Astrocyte (in vitro differentiated cells and primary cell): ENCODE measurements at regions not wholly inside any gene's neighbourhood (a gene's known extent, or its start where the extent isn't known, plus 50 kb on each side); places are given as distances from the start of the nearest gene placed in this dataset.

Experiments used
- DNase-seq: peaks from one replicate; pipeline ENCODE4 v3.0.0-alpha.2; 2010; ENCODE audit warnings: low read depth
- FAIRE-seq: peaks from 2 replicates; lab custom pipeline; 2011; peaks lifted over from hg19 to GRCh38; lab: Jason Lieb, UNC
- H2AFZ ChIP-seq: 2 replicates; pipeline ENCODE4 v1.6.0; 2012; ENCODE audit warnings: low read depth, low read length, inconsistent platforms
- H3K27ac ChIP-seq: 2 replicates; pipeline ENCODE4 v1.5.1; 2011; ENCODE audit warnings: low read depth, low read length, inconsistent platforms
- H3K27me3 ChIP-seq: 2 replicates; pipeline ENCODE4 v1.6.0; 2011; ENCODE audit warnings: low read length, inconsistent platforms; ENCODE audit not compliant: insufficient read depth
- H3K36me3 ChIP-seq: 2 replicates; pipeline ENCODE4 v1.5.1; 2011; ENCODE audit warnings: low read length, inconsistent platforms; ENCODE audit not compliant: insufficient read depth
- H3K4me1 ChIP-seq: 2 replicates; pipeline ENCODE4 v1.5.1; 2011; ENCODE audit warnings: low read length, inconsistent platforms; ENCODE audit not compliant: insufficient read depth
- H3K4me2 ChIP-seq: 2 replicates; pipeline ENCODE4 v1.6.0; 2012; ENCODE audit warnings: low read length, inconsistent platforms
- H3K4me3 ChIP-seq: 2 replicates; pipeline ENCODE4 v1.5.1; 2011; ENCODE audit warnings: low read depth, mild to moderate bottlenecking, low read length, inconsistent platforms; ENCODE audit not compliant: insufficient read depth
- H3K79me2 ChIP-seq: 2 replicates; pipeline ENCODE4 v1.6.0; 2012; ENCODE audit warnings: mild to moderate bottlenecking, low read length, inconsistent platforms; ENCODE audit not compliant: insufficient read depth
- H3K9ac ChIP-seq: 2 replicates; pipeline ENCODE4 v1.6.0; 2012; ENCODE audit warnings: mild to moderate bottlenecking, low read length, inconsistent platforms
- H3K9me3 ChIP-seq: 2 replicates; pipeline ENCODE4 v1.5.1; 2012; ENCODE audit warnings: low read depth, mild to moderate bottlenecking, low read length, inconsistent platforms; ENCODE audit not compliant: insufficient read depth
- H4K20me1 ChIP-seq: 2 replicates; pipeline ENCODE4 v1.6.0; 2012; ENCODE audit warnings: low read length, inconsistent platforms; ENCODE audit not compliant: insufficient read depth
- H3K27ac Mint-ChIP-seq: one replicate; pipeline ENCODE4 v1.8.0; 2021; ENCODE audit warnings: mild to moderate bottlenecking, mixed read lengths; ENCODE audit not compliant: unreplicated experiment
- H3K27me3 Mint-ChIP-seq: one replicate; pipeline ENCODE4 v1.8.0; 2021; ENCODE audit warnings: low read depth, mixed read lengths; ENCODE audit not compliant: unreplicated experiment
- H3K36me3 Mint-ChIP-seq: one replicate; pipeline ENCODE4 v1.8.0; 2021; ENCODE audit warnings: low read depth, mixed read lengths; ENCODE audit not compliant: unreplicated experiment
- H3K4me1 Mint-ChIP-seq: one replicate; pipeline ENCODE4 v1.8.0; 2021; ENCODE audit warnings: low read depth, mixed read lengths; ENCODE audit not compliant: unreplicated experiment
- H3K4me3 Mint-ChIP-seq: one replicate; pipeline ENCODE4 v1.8.0; 2021; ENCODE audit warnings: mild to moderate bottlenecking, moderate library complexity, mixed read lengths; ENCODE audit not compliant: unreplicated experiment
- H3K9me3 Mint-ChIP-seq: one replicate; pipeline ENCODE4 v1.8.0; 2021; ENCODE audit warnings: mild to moderate bottlenecking, mixed read lengths; ENCODE audit not compliant: unreplicated experiment
- EZH2 ChIP-seq: IDR thresholded peaks from 2 replicates; pipeline ENCODE4 v1.6.1; 2012; ENCODE audit warnings: mild to moderate bottlenecking, low read length, inconsistent platforms; ENCODE audit not compliant: insufficient read depth
- TF ChIP-seq, protein P1 (sequence below): IDR thresholded peaks from 2 replicates; pipeline ENCODE4 v1.5.1; 2011; ENCODE audit warnings: low read depth, mild to moderate bottlenecking, inconsistent platforms, low read length, moderate library complexity; ENCODE audit not compliant: insufficient read depth

DNA sequence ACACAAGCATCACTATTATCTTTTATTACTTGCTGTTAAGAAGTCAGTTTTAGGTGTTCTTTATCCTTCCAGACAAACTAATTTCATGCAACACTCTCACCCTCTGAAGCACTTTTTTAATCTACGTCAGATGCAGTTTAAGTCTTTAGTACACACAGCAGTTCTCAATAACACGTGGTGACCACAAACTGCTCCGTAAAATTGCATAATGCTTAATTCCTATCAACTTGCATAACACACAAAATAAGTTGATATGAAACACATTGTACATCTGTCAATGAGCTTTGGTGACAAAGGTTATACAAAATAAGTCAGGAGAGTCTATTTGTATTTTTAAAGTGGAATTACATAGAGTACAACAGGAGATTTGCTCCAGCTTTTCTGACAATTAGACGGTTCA is 140.9 kb upstream of the ETS2 start:
- no peaks in the 10 kb centered on the region for H3K9me3 Mint-ChIP-seq
- H3K4me2 ChIP-seq = no peak overlapping the region
- no peak overlapping the region for H3K27ac ChIP-seq
- H3K9me3 ChIP-seq = no peaks in the 10 kb centered on the region
- H3K9ac ChIP-seq = no peak overlapping the region
- no peak for DNase-seq
- no peaks in the 10 kb centered on the region for H3K36me3 Mint-ChIP-seq
- TF ChIP-seq, protein P1, sequence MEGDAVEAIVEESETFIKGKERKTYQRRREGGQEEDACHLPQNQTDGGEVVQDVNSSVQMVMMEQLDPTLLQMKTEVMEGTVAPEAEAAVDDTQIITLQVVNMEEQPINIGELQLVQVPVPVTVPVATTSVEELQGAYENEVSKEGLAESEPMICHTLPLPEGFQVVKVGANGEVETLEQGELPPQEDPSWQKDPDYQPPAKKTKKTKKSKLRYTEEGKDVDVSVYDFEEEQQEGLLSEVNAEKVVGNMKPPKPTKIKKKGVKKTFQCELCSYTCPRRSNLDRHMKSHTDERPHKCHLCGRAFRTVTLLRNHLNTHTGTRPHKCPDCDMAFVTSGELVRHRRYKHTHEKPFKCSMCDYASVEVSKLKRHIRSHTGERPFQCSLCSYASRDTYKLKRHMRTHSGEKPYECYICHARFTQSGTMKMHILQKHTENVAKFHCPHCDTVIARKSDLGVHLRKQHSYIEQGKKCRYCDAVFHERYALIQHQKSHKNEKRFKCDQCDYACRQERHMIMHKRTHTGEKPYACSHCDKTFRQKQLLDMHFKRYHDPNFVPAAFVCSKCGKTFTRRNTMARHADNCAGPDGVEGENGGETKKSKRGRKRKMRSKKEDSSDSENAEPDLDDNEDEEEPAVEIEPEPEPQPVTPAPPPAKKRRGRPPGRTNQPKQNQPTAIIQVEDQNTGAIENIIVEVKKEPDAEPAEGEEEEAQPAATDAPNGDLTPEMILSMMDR = no peak
- TF ChIP-seq EZH2 = no peak
- no peak overlapping the region for H3K27ac Mint-ChIP-seq
- no peaks in the 10 kb centered on the region for H4K20me1 ChIP-seq
- peaks cover 59% of the 10 kb centered on the region for H3K27me3 Mint-ChIP-seq
- H3K79me2 ChIP-seq = no peaks in the 10 kb centered on the region
- no peaks in the 10 kb centered on the region for H3K36me3 ChIP-seq
- peaks cover 65% of the 10 kb centered on the region for H3K27me3 ChIP-seq
- H3K4me3 ChIP-seq = no peak overlapping the region
- FAIRE-seq = no peak
- H3K4me1 ChIP-seq = peaks cover 8% of the 10 kb centered on the region
- no peak overlapping the region for H2AFZ ChIP-seq
- H3K4me3 Mint-ChIP-seq = no peak overlapping the region
- peaks cover 5% of the 10 kb centered on the region for H3K4me1 Mint-ChIP-seq

DNA sequence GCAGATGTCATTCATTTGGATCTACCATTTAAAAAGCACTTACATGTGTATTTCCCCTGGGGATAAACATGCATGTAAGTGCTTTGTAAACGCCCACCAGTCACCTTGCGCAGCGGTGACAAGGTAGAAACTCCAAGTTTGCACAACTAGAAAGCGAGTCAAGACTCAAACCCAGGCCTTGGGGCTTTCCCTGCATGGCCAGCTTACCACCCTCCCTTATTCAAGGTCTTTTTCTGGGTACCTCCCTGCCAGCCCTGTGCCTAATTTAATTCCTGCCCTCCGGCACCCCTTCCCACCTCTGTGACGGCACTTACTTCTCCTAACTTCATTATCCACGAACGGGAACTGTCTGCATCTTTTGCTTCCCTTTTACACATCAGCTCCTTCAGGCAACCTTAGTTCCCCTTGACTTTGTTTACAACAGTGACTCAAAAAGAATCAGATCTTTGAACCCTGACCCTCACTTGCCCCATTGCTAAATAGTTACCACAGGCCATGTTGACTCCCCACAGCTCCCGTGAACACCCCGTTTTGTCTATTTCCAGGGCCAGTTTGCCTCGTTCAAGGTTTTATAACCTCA is 138.3 kb upstream of the ETS2 start:
- H3K36me3 Mint-ChIP-seq = no peaks in the 10 kb centered on the region
- no peak overlapping the region for H3K4me3 Mint-ChIP-seq
- Histone ChIP-seq H3K9me3 (no peaks in the 10 kb centered on the region), H3K27ac (no peak overlapping the region), H3K27me3 (peaks cover 63% of the 10 kb centered on the region), H3K4me1 (no peaks in the 10 kb centered on the region), H4K20me1 (no peaks in the 10 kb centered on the region), H2AFZ (no peak overlapping the region), H3K36me3 (no peaks in the 10 kb centered on the region), H3K79me2 (no peaks in the 10 kb centered on the region), H3K9ac (no peak overlapping the region), H3K4me2 (no peak overlapping the region), H3K4me3 (no peak overlapping the region)
- no peak for TF ChIP-seq EZH2
- TF ChIP-seq, protein P1 = no peak
- no peak overlapping the region for H3K27ac Mint-ChIP-seq
- no peaks in the 10 kb centered on the region for H3K9me3 Mint-ChIP-seq
- FAIRE-seq (no peak), DNase-seq (no peak)
- peaks cover 3% of the 10 kb centered on the region for H3K4me1 Mint-ChIP-seq
- H3K27me3 Mint-ChIP-seq = peaks cover 74% of the 10 kb centered on the region

DNA sequence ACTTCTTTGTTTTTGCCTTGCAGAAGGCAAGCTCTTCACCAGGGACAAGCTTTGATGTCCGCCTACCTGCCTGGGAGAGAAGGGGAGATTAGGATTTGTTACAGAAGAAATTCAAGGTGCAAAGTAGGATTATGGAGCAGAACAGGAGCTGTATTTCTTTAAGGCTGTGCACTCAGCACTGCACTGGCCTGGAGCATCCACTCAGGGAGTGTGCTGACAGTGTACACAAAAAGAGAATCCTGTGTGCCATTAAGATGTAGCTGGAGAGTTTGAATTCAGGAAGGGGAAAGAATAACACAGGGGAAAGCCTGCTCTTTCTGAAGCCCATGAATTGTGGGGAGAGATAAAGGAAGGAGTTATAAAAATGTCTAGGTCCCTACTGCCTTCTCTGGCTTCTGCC is 137.7 kb upstream of the ETS2 start:
- Histone ChIP-seq H3K79me2 (no peaks in the 10 kb centered on the region), H4K20me1 (no peaks in the 10 kb centered on the region), H3K9me3 (no peaks in the 10 kb centered on the region), H3K27ac (no peak overlapping the region), H2AFZ (no peak overlapping the region), H3K4me3 (no peak overlapping the region), H3K36me3 (no peaks in the 10 kb centered on the region), H3K4me1 (no peaks in the 10 kb centered on the region), H3K9ac (no peak overlapping the region), H3K4me2 (no peak overlapping the region), H3K27me3 (peaks cover 63% of the 10 kb centered on the region)
- Mint-ChIP-seq H3K27ac (no peak overlapping the region), H3K9me3 (no peaks in the 10 kb centered on the region), H3K27me3 (peaks cover 81% of the 10 kb centered on the region), H3K4me3 (no peak overlapping the region), H3K36me3 (no peaks in the 10 kb centered on the region), H3K4me1 (peaks cover 3% of the 10 kb centered on the region)
- DNase-seq = no peak
- FAIRE-seq = no peak
- no peak for TF ChIP-seq EZH2
- TF ChIP-seq, protein P1 = no peak
